Stomach smooth muscle (tissue), 2 donors: ENCODE measurements at regions not wholly inside any gene's neighbourhood (a gene's known extent, or its start where the extent isn't known, plus 50 kb on each side); places are given as distances from the start of the nearest gene placed in this dataset.

Experiments
- H3K27ac ChIP-seq: one replicate; pipeline ENCODE4 v1.7.0; 2013; ENCODE audit warnings: mild to moderate bottlenecking, low read length, inconsistent platforms
- H3K27me3 ChIP-seq, 2 donors: one replicate each; pipeline ENCODE4 v1.7.0; 2013; ENCODE audit warnings: low read length in 2 of 2; ENCODE audit not compliant: insufficient read depth in 2 of 2, control insufficient read depth in 1 of 2
- H3K36me3 ChIP-seq, 2 donors: one replicate each; pipeline ENCODE4 v1.7.0; 2013; ENCODE audit warnings: low read length in 2 of 2; ENCODE audit not compliant: control insufficient read depth in 2 of 2, insufficient read depth in 2 of 2
- H3K4me1 ChIP-seq: one replicate; pipeline ENCODE4 v1.7.0; 2013; ENCODE audit warnings: low read length; ENCODE audit not compliant: control insufficient read depth, insufficient read depth
- H3K4me3 ChIP-seq, 2 donors: one replicate each; pipeline ENCODE4 v1.7.0; 2013; ENCODE audit warnings: low read length in 2 of 2
- H3K9ac ChIP-seq, 2 donors: one replicate each; pipeline ENCODE4 v1.7.0; 2013; ENCODE audit warnings: low read length in 2 of 2, mild to moderate bottlenecking in 1 of 2
- H3K9me3 ChIP-seq, 2 donors: one replicate each; pipeline ENCODE4 v1.7.0; 2013; ENCODE audit warnings: low read length in 2 of 2; ENCODE audit not compliant: control insufficient read depth in 2 of 2
- donor health status: healthy.
- donor health status: Pancreatic carcinoma.

DNA sequence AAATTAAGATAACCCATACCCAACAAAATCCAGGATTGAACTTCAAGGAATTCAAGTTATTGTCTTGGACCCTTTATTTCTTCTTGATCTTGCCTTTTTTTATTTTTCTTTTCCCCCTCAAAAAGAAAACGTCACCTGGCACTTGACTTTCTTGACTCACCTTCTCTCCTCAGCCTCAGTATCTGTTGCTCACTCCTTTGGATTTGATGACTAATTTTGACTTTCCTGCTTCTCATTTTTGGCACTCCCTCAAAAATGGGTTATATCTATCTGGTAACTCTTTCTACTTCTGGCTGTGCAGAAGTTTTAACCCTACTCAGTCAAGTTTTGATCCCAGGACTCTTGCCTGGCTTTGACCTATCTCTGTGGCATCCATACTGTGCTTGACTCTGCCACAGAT lies 66.6 kb upstream of the SPATA31D4 start:
- Histone ChIP-seq H3K36me3 (no peaks in the 10 kb centered on the region), H3K27me3 (no peaks in the 10 kb centered on the region), H3K4me1 (no peaks in the 10 kb centered on the region), H3K9ac (no peak overlapping the region), H3K27ac (no peak overlapping the region), H3K4me3 (no peak overlapping the region), H3K9me3 (no peaks in the 10 kb centered on the region)

- Histone ChIP-seq H3K4me1 (no peaks in the 10 kb centered on the region), H3K4me3 (no peak overlapping the region), H3K9me3 (no peaks in the 10 kb centered on the region), H3K36me3 (no peaks in the 10 kb centered on the region), H3K9ac (no peak overlapping the region), H3K27me3 (no peaks in the 10 kb centered on the region), H3K27ac (no peak overlapping the region)
Measured at GRCh38 chr9:81868145-81868544, 60.1 kb upstream of the SPATA31D4 start.

GRCh38 chr9:81871695-81872094 lies 56.5 kb upstream of the SPATA31D4 start:
- Histone ChIP-seq H3K4me1 (no peaks in the 10 kb centered on the region), H3K9ac (no peak overlapping the region), H3K27ac (no peak overlapping the region), H3K9me3 (no peaks in the 10 kb centered on the region), H3K4me3 (no peak overlapping the region), H3K36me3 (no peaks in the 10 kb centered on the region), H3K27me3 (no peaks in the 10 kb centered on the region)

- H3K4me3 ChIP-seq: no peak overlapping the region
- H3K36me3 ChIP-seq: no peaks in the 10 kb centered on the region
- no peaks in the 10 kb centered on the region for H3K27me3 ChIP-seq
- no peaks in the 10 kb centered on the region for H3K9me3 ChIP-seq
- no peak overlapping the region for H3K9ac ChIP-seq
- H3K4me1 ChIP-seq: no peaks in the 10 kb centered on the region
- H3K27ac ChIP-seq: no peak overlapping the region
Measured at GRCh38 chr9:81874250-81874649, 54.0 kb upstream of the SPATA31D4 start.

GRCh38 chr9:81874931-81875330 lies 53.3 kb upstream of the SPATA31D4 start:
- Histone ChIP-seq H3K27me3 (no peaks in the 10 kb centered on the region), H3K4me3 (no peak overlapping the region), H3K27ac (no peak overlapping the region), H3K9ac (no peak overlapping the region), H3K9me3 (no peaks in the 10 kb centered on the region), H3K36me3 (no peaks in the 10 kb centered on the region), H3K4me1 (no peaks in the 10 kb centered on the region)

DNA sequence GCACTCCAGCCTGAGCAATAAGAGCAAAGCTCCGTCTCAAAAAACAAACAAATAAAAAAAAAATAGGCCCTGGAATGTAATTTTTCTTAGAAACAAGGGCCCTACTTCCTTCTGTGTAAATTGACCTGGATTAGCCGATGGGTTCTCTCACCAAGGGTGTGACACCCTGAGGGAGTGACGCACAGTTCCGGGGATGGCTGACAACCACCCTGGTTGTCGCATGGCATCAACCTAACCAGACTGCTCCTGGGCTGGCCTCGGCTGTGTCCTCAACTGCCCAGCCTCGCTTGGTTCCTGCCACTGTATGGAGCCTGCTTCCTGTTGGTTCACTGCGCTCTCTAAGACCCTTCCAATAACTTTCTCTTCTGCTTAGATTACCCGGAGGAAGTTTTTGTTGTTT lies 51.2 kb upstream of the SPATA31D4 start:
- Histone ChIP-seq H3K9ac (no peak overlapping the region), H3K4me3 (no peak overlapping the region)

More for the DNA sequence above, 51.2 kb upstream of the SPATA31D4 start:
- Histone ChIP-seq H3K9me3 (no peaks in the 10 kb centered on the region), H3K27ac (no peak overlapping the region), H3K36me3 (no peaks in the 10 kb centered on the region), H3K27me3 (no peaks in the 10 kb centered on the region), H3K4me1 (no peaks in the 10 kb centered on the region)
